GM23338 (cell line): ENCODE measurements at regions not wholly inside any gene's neighbourhood (a gene's known extent, or its start where the extent isn't known, plus 50 kb on each side); places are given as distances from the start of the nearest gene placed in this dataset.

ENCODE experiments used
- CTCF ChIP-seq, 2 experiments: fragments of 200-600 bp in 1 of 2; sonication (generic) in 1 of 2; conservative IDR thresholded peaks; 2 replicates each; pipeline versions ENCODE4 v1.5.1 to v1.6.1; 2016 to 2017; ENCODE audit warnings: antibody characterized with exemption in 2 of 2, low read depth in 2 of 2, mild to moderate bottlenecking in 2 of 2, moderate library complexity in 1 of 2
- POLR2AphosphoS5 ChIP-seq: IDR thresholded peaks from 2 replicates; pipeline ENCODE4 v1.6.1; 2016; ENCODE audit warnings: antibody characterized with exemption, low read depth

GRCh38 chr9:28120184-28120583, 546.9 kb upstream of the C9orf72 start:
- TF ChIP-seq CTCF (conservative IDR thresholded peaks at IDR 0.05; ENCODE audit: low read depth in 2 of 2) (no peak), POLR2AphosphoS5 (no peak)
